KMS-11 (cell line): ENCODE measurements at regions not wholly inside any gene's neighbourhood (a gene's known extent, or its start where the extent isn't known, plus 50 kb on each side); places are given as distances from the start of the nearest gene placed in this dataset.

Experiments used
- H2AFZ ChIP-seq: fragments of 200-600 bp; sonication (generic); 2 replicates; pipeline ENCODE4 v1.6.1; 2016; ENCODE audit warnings: antibody characterized with exemption, mixed run types, low read depth
- H3K27ac ChIP-seq: fragments of 200-600 bp; sonication (generic); 2 replicates; pipeline ENCODE4 v1.6.1; 2016; ENCODE audit warnings: mild to moderate bottlenecking, mixed run types
- H3K27me3 ChIP-seq: fragments of 200-600 bp; sonication (generic); 2 replicates; pipeline ENCODE4 v1.6.1; 2017; ENCODE audit warnings: mild to moderate bottlenecking, low read depth, mixed run types, moderate library complexity; ENCODE audit not compliant: insufficient read depth
- H3K36me3 ChIP-seq: fragments of 200-600 bp; sonication (generic); 2 replicates; pipeline ENCODE4 v1.6.1; 2017; ENCODE audit warnings: mild to moderate bottlenecking, mixed run types; ENCODE audit not compliant: insufficient read depth
- H3K4me1 ChIP-seq: fragments of 200-600 bp; sonication (generic); 2 replicates; pipeline ENCODE4 v1.6.1; 2016; ENCODE audit warnings: mild to moderate bottlenecking, low read depth, mixed run types; ENCODE audit not compliant: poor library complexity, severe bottlenecking
- H3K4me2 ChIP-seq: fragments of 200-600 bp; sonication (generic); 2 replicates; pipeline ENCODE4 v1.7.0; 2016; ENCODE audit warnings: mild to moderate bottlenecking, mixed run types
- H3K4me3 ChIP-seq: fragments of 200-600 bp; sonication (generic); IDR thresholded peaks from 2 replicates; pipeline ENCODE4 v1.6.1; 2017; ENCODE audit warnings: low read depth, low read length, mixed read lengths; ENCODE audit not compliant: insufficient read depth
- H3K79me2 ChIP-seq: fragments of 200-600 bp; sonication (generic); 2 replicates; pipeline ENCODE4 v1.6.1; 2016; ENCODE audit warnings: low read depth, mixed run types; ENCODE audit not compliant: insufficient read depth
- H3K9ac ChIP-seq: fragments of 200-600 bp; sonication (generic); 2 replicates; pipeline ENCODE4 v1.6.1; 2016; ENCODE audit warnings: mild to moderate bottlenecking, mixed run types
- H4K20me1 ChIP-seq: fragments of 200-600 bp; sonication (generic); 2 replicates; pipeline ENCODE4 v1.6.1; 2016; ENCODE audit warnings: mild to moderate bottlenecking, mixed run types; ENCODE audit not compliant: insufficient read depth
- CTCF ChIP-seq: fragments of 200-600 bp; sonication (generic); conservative IDR thresholded peaks from 2 replicates; pipeline ENCODE4 v1.6.1; 2017; ENCODE audit warnings: low read depth, mild to moderate bottlenecking, antibody characterized with exemption, low read length, moderate library complexity, mixed read lengths

GRCh38 chr18:22871809-22872525, 61.2 kb upstream of the RBBP8 start:
- H3K36me3 ChIP-seq, result no peaks in the 10 kb centered on the region
- no peak overlapping the region for H3K4me3 ChIP-seq
- H3K27me3 ChIP-seq, result no peaks in the 10 kb centered on the region
- peak overlapping the region; percentile 61 for H3K9ac ChIP-seq
- H3K4me1 ChIP-seq, result peaks cover 64% of the 10 kb centered on the region
- peak overlapping the region; percentile 84 for H3K27ac ChIP-seq
- no peaks in the 10 kb centered on the region; the same call in 1 of the 2 replicates for H3K79me2 ChIP-seq
- no peaks in the 10 kb centered on the region for H4K20me1 ChIP-seq
- peak overlapping the region; percentile 50 for H2AFZ ChIP-seq
- peak overlapping the region; percentile 99 for H3K4me2 ChIP-seq
- TF ChIP-seq CTCF, result no peak

GRCh38 chr18:22872900-22873537, 60.1 kb upstream of the RBBP8 start:
- H3K4me3 ChIP-seq, result no peak overlapping the region
- H3K4me1 ChIP-seq, result peaks cover 64% of the 10 kb centered on the region
- H2AFZ ChIP-seq, result peak overlapping the region; percentile 50
- peak overlapping the region; percentile 99 for H3K4me2 ChIP-seq
- no peak for TF ChIP-seq CTCF
- H3K27ac ChIP-seq, result peak overlapping the region; percentile 84
- H3K36me3 ChIP-seq, result no peaks in the 10 kb centered on the region
- H3K79me2 ChIP-seq, result no peaks in the 10 kb centered on the region
- H3K9ac ChIP-seq, result peak overlapping the region; percentile 61
- H3K27me3 ChIP-seq, result no peaks in the 10 kb centered on the region
- no peaks in the 10 kb centered on the region for H4K20me1 ChIP-seq

GRCh38 chr18:22879293-22879692, 53.8 kb upstream of the RBBP8 start:
- Histone ChIP-seq H3K79me2 (no peaks in the 10 kb centered on the region), H3K9ac (no peak overlapping the region), H3K4me3 (no peak overlapping the region), H4K20me1 (no peaks in the 10 kb centered on the region), H3K27ac (no peak overlapping the region), H3K4me2 (no peak overlapping the region), H3K36me3 (no peaks in the 10 kb centered on the region), H3K4me1 (peaks cover 10% of the 10 kb centered on the region), H2AFZ (no peak overlapping the region), H3K27me3 (no peaks in the 10 kb centered on the region)
- no peak for TF ChIP-seq CTCF

GRCh38 chr18:22882084-22882483, 51.0 kb upstream of the RBBP8 start:
- no peaks in the 10 kb centered on the region for H3K4me1 ChIP-seq
- TF ChIP-seq CTCF, result no peak
- no peaks in the 10 kb centered on the region for H3K27me3 ChIP-seq
- no peak overlapping the region for H3K27ac ChIP-seq
- no peaks in the 10 kb centered on the region for H4K20me1 ChIP-seq
- no peaks in the 10 kb centered on the region for H3K79me2 ChIP-seq
- no peak overlapping the region for H3K9ac ChIP-seq
- H2AFZ ChIP-seq, result no peak overlapping the region
- H3K4me3 ChIP-seq, result no peak overlapping the region
- no peaks in the 10 kb centered on the region for H3K36me3 ChIP-seq
- no peak overlapping the region for H3K4me2 ChIP-seq
